Body of pancreas (tissue), 4 donors: ENCODE measurements at regions not wholly inside any gene's neighbourhood (a gene's known extent, or its start where the extent isn't known, plus 50 kb on each side); places are given as distances from the start of the nearest gene placed in this dataset.
"Not testable (repeated sequence)": the region's sequence is repeated elsewhere in the genome, so short reads cannot be mapped to it uniquely, and the experiment has no call there.

Experiments
- ATAC-seq: fragments of 150-250 bp; one replicate; pipeline ENCODE4 v1.9.1; 2016
- DNase-seq, 4 donors: peaks; one replicate each; pipeline ENCODE4 v3.0.0-alpha.2; 2019
- H3K27ac ChIP-seq, 4 donors: fragments of 200-600 bp; sonication (generic); 1 replicate in 3 of 4; 2 replicates in 1 of 4; pipeline versions ENCODE4 v1.5.1 to v1.6.1; 2016 to 2019; ENCODE audit warnings: mild to moderate bottlenecking in 1 of 4, mixed read lengths in 1 of 4, moderate library complexity in 1 of 4
- H3K27me3 ChIP-seq, 2 donors: fragments of 200-600 bp; sonication (generic); one replicate each; pipeline ENCODE4 v1.6.0; 2016; ENCODE audit warnings: mild to moderate bottlenecking in 1 of 2
- H3K36me3 ChIP-seq, 2 donors: fragments of 200-600 bp; sonication (generic); replicated peaks in 1 of 2; 2 replicates each; pipeline ENCODE4 v1.5.1; 2016; ENCODE audit warnings: low read depth in 2 of 2; ENCODE audit not compliant: insufficient read depth in 1 of 2
- H3K4me1 ChIP-seq: fragments of 200-600 bp; sonication (generic); one replicate; pipeline ENCODE4 v1.6.0; 2016
- H3K4me3 ChIP-seq, 2 donors: fragments of 200-600 bp; sonication (generic); 1 replicate in 1 of 2; 2 replicates in 1 of 2; pipeline ENCODE4 v1.5.1; 2016 to 2019
- H3K9me3 ChIP-seq, 3 donors: fragments of 200-600 bp; sonication (generic); 1 replicate in 2 of 3; 2 replicates in 1 of 3; pipeline ENCODE4 v1.5.1; 2016
- CTCF ChIP-seq, 7 experiments: fragments of 450-650 bp in 4 of 7; fragments of 200-600 bp in 3 of 7; sonication (generic) in 3 of 7; IDR thresholded peaks; one replicate each; pipeline ENCODE4 v1.5.1; 2016 to 2019; ENCODE audit warnings: antibody characterized with exemption in 7 of 7
- POLR2A ChIP-seq, 3 donors: fragments of 450-650 bp; IDR thresholded peaks; one replicate each; pipeline ENCODE4 v1.6.1; 2016; ENCODE audit warnings: antibody characterized with exemption in 3 of 3, mild to moderate bottlenecking in 2 of 3
- WGBS, 2 donors: methylation state at CpG; one replicate each; pipeline ENCODE4 v1.1.5; 2017; 5-methylcytosine and 5-hydroxymethylcytosine counted together
- intact Hi-C: fragments of 100-400 bp; cut with DNase I; formaldehyde crosslinking; loops from one replicate; pipeline ENCODE4 v1.15.1; 2023

- peak overlapping the region; percentile 0 to 11 for H3K4me3 ChIP-seq
- no peaks in the 10 kb centered on the region for H3K36me3 ChIP-seq
- WGBS, 2 donors, result 45 to 50% methylated on average over 23 to 24 of the region's 24 CpGs
- no peaks in the 10 kb centered on the region for H3K9me3 ChIP-seq
- peak; percentile 45 to 78 (median 60) for DNase-seq
- ATAC-seq, result peak; percentile 79
- peak overlapping the region in 3 of 4 donors; percentile 58 to 66 (median 65) for H3K27ac ChIP-seq
- no peaks in the 10 kb centered on the region for H3K27me3 ChIP-seq
- TF ChIP-seq CTCF (IDR thresholded peaks at IDR 0.05) (no peak), POLR2A (IDR thresholded peaks at IDR 0.05) (peak in 2 of 3 donors; percentile 45 to 52)
- H3K4me1 ChIP-seq, result no peaks in the 10 kb centered on the region
- intact Hi-C loops, result no loop called here
These were observed 103.9 kb upstream of the DIAPH3 start for GRCh38 chr13:60267498-60268202.

- no peaks in the 10 kb centered on the region for H3K4me1 ChIP-seq
- DNase-seq, result no peak
- intact Hi-C loops, result no loop called here
- no peaks in the 10 kb centered on the region for H3K9me3 ChIP-seq
- H3K27ac ChIP-seq, result peak overlapping the region in 3 of 4 donors; percentile 58 to 66 (median 65)
- 42 to 44% methylated on average over 8 of the region's 8 CpGs for WGBS, 2 donors
- H3K36me3 ChIP-seq, result no peaks in the 10 kb centered on the region
- peak overlapping the region in 1 of 2 donors; percentile 0 for H3K4me3 ChIP-seq
- H3K27me3 ChIP-seq, result no peaks in the 10 kb centered on the region
- TF ChIP-seq POLR2A (IDR thresholded peaks at IDR 0.05), result no peak
- no peak for TF ChIP-seq CTCF (IDR thresholded peaks at IDR 0.05)
- ATAC-seq, result no peak
These were observed 104.5 kb upstream of the DIAPH3 start for GRCh38 chr13:60268203-60268555.

- H3K36me3 ChIP-seq, result no peaks in the 10 kb centered on the region
- no peak overlapping the region for H3K4me3 ChIP-seq
- H3K27ac ChIP-seq, result no peak overlapping the region
- no peaks in the 10 kb centered on the region for H3K4me1 ChIP-seq
- TF ChIP-seq CTCF (IDR thresholded peaks at IDR 0.05) (no peak), POLR2A (IDR thresholded peaks at IDR 0.05) (no peak)
- intact Hi-C loops, result no loop called here
- H3K27me3 ChIP-seq, result no peaks in the 10 kb centered on the region
- DNase-seq (no peak), ATAC-seq (no peak)
- H3K9me3 ChIP-seq, result no peaks in the 10 kb centered on the region
These were observed 110.3 kb upstream of the DIAPH3 start for GRCh38 chr13:60273971-60274527.

- no peak for DNase-seq
- Histone ChIP-seq H3K9me3 (no peaks in the 10 kb centered on the region), H3K27ac (no peak overlapping the region), H3K4me3 (no peak overlapping the region), H3K4me1 (no peaks in the 10 kb centered on the region), H3K27me3 (no peaks in the 10 kb centered on the region), H3K36me3 (no peaks in the 10 kb centered on the region)
- WGBS, 2 donors, result 91 to 93% methylated on average over 12 of the region's 12 CpGs
- ATAC-seq, result no peak
- intact Hi-C loops, result no loop called here
- TF ChIP-seq POLR2A (IDR thresholded peaks at IDR 0.05) (no peak), CTCF (IDR thresholded peaks at IDR 0.05) (no peak)
These were observed 110.9 kb upstream of the DIAPH3 start for GRCh38 chr13:60274655-60275054.

GRCh38 chr13:60275208-60275607, 111.5 kb upstream of the DIAPH3 start:
- ATAC-seq, result no peak
- no peak for DNase-seq
- TF ChIP-seq CTCF (IDR thresholded peaks at IDR 0.05) (no peak), POLR2A (IDR thresholded peaks at IDR 0.05) (no peak)
- no peaks in the 10 kb centered on the region for H3K36me3 ChIP-seq
- H3K27me3 ChIP-seq, result no peaks in the 10 kb centered on the region
- 73 to 81% methylated on average over 9 of the region's 9 CpGs for WGBS, 2 donors
- H3K4me3 ChIP-seq, result no peak overlapping the region
- H3K4me1 ChIP-seq, result no peaks in the 10 kb centered on the region
- intact Hi-C loops, result no loop called here
- no peak overlapping the region for H3K27ac ChIP-seq
- no peaks in the 10 kb centered on the region for H3K9me3 ChIP-seq

GRCh38 chr13:60280524-60280923, 116.5 kb upstream of the TDRD3 start:
- 93 to 100% methylated on average over 1 of the region's 1 CpG for WGBS, 2 donors
- H3K27me3 ChIP-seq, H3K9me3 ChIP-seq, intact Hi-C loops, H3K27ac ChIP-seq, DNase-seq, H3K4me1 ChIP-seq, ATAC-seq, H3K36me3 ChIP-seq, H3K4me3 ChIP-seq: not testable (repeated sequence)
